ENCODE measurements at regions not wholly inside any gene's neighbourhood (a gene's known extent, or its start where the extent isn't known, plus 50 kb on each side); places are given as distances from the start of the nearest gene placed in this dataset.

GRCh38 chr2:48066000-48066399 lies 159.7 kb upstream of the FBXO11 start:
- intact Hi-C loops (cut with micrococcal nuclease), result no loop called here
- Mint-ChIP-seq H3K27ac (no peak overlapping the region), H3K4me3 (no peak overlapping the region), H3K9me3 (no peaks in the 10 kb centered on the region), H3K27me3 (ENCODE audit: low read depth in 2 of 2) (peaks cover 28 to 34% of the 10 kb centered on the region in 2 donors), H3K4me1 (no peaks in the 10 kb centered on the region), H3K36me3 (no peaks in the 10 kb centered on the region)
- no peak overlapping the region for H3K4me3 ChIP-seq (ENCODE audit: low read length)
- no peak for TF ChIP-seq CTCF (IDR thresholded peaks at IDR 0.05)
- no peaks in the 10 kb centered on the region for H3K27me3 ChIP-seq (ENCODE audit: control insufficient read depth, insufficient read depth, low read length)
- no peak for DNase-seq
- H3K27ac ChIP-seq (ENCODE audit: low read length), result no peak overlapping the region
- no peak for ATAC-seq
- no peaks in the 10 kb centered on the region for H3K9me3 ChIP-seq (ENCODE audit: control insufficient read depth, insufficient read depth, low read length)
- no peaks in the 10 kb centered on the region for H3K4me1 ChIP-seq (ENCODE audit: control insufficient read depth, insufficient read depth, low read length)
- 85% methylated on average over 2 of the region's 2 CpGs for WGBS (ENCODE audit: insufficient coverage)
- H3K36me3 ChIP-seq (ENCODE audit: control insufficient read depth, insufficient read depth, low read length), result no peaks in the 10 kb centered on the region

- Mint-ChIP-seq H3K27ac (no peak overlapping the region), H3K27me3 (ENCODE audit: low read depth in 2 of 2) (peaks cover 24 to 28% of the 10 kb centered on the region in 2 donors), H3K4me3 (no peak overlapping the region), H3K9me3 (no peaks in the 10 kb centered on the region), H3K36me3 (no peaks in the 10 kb centered on the region), H3K4me1 (no peaks in the 10 kb centered on the region)
- Histone ChIP-seq H3K4me3 (ENCODE audit: low read length) (no peak overlapping the region), H3K9me3 (ENCODE audit: control insufficient read depth, insufficient read depth, low read length) (no peaks in the 10 kb centered on the region), H3K4me1 (ENCODE audit: control insufficient read depth, insufficient read depth, low read length) (no peaks in the 10 kb centered on the region), H3K36me3 (ENCODE audit: control insufficient read depth, insufficient read depth, low read length) (no peaks in the 10 kb centered on the region), H3K27me3 (ENCODE audit: control insufficient read depth, insufficient read depth, low read length) (no peaks in the 10 kb centered on the region), H3K27ac (ENCODE audit: low read length) (no peak overlapping the region)
- DNase-seq (no peak), ATAC-seq (no peak)
- TF ChIP-seq CTCF (IDR thresholded peaks at IDR 0.05), result no peak
- intact Hi-C loops (cut with micrococcal nuclease), result no loop called here
These were observed 163.5 kb upstream of the FBXO11 start for GRCh38 chr2:48069769-48070168.

GRCh38 chr2:48070415-48070814 lies 164.1 kb upstream of the FBXO11 start:
- Mint-ChIP-seq H3K27me3 (ENCODE audit: low read depth in 2 of 2) (peaks cover 21 to 22% of the 10 kb centered on the region in 2 donors), H3K36me3 (no peaks in the 10 kb centered on the region), H3K9me3 (no peaks in the 10 kb centered on the region), H3K27ac (no peak overlapping the region), H3K4me1 (no peaks in the 10 kb centered on the region), H3K4me3 (no peak overlapping the region)
- 90% methylated on average over 3 of the region's 3 CpGs for WGBS (ENCODE audit: insufficient coverage)
- ATAC-seq (no peak), DNase-seq (no peak)
- Histone ChIP-seq H3K9me3 (ENCODE audit: control insufficient read depth, insufficient read depth, low read length) (no peaks in the 10 kb centered on the region), H3K4me3 (ENCODE audit: low read length) (no peak overlapping the region), H3K27me3 (ENCODE audit: control insufficient read depth, insufficient read depth, low read length) (no peaks in the 10 kb centered on the region), H3K4me1 (ENCODE audit: control insufficient read depth, insufficient read depth, low read length) (no peaks in the 10 kb centered on the region), H3K36me3 (ENCODE audit: control insufficient read depth, insufficient read depth, low read length) (no peaks in the 10 kb centered on the region), H3K27ac (ENCODE audit: low read length) (no peak overlapping the region)
- intact Hi-C loops (cut with micrococcal nuclease), result no loop called here
- TF ChIP-seq CTCF (IDR thresholded peaks at IDR 0.05), result no peak

- Mint-ChIP-seq H3K36me3 (no peaks in the 10 kb centered on the region), H3K27me3 (ENCODE audit: low read depth in 2 of 2) (peaks cover 18 to 21% of the 10 kb centered on the region in 2 donors), H3K4me3 (no peak overlapping the region), H3K27ac (no peak overlapping the region), H3K4me1 (no peaks in the 10 kb centered on the region), H3K9me3 (no peaks in the 10 kb centered on the region)
- no peak overlapping the region for H3K27ac ChIP-seq (ENCODE audit: low read length)
- no peak for TF ChIP-seq CTCF (IDR thresholded peaks at IDR 0.05)
- DNase-seq (no peak), ATAC-seq (no peak)
- intact Hi-C loops (cut with micrococcal nuclease), result no loop called here
- H3K9me3 ChIP-seq (ENCODE audit: control insufficient read depth, insufficient read depth, low read length), result no peaks in the 10 kb centered on the region
- WGBS (ENCODE audit: insufficient coverage), result 100% methylated on average over 2 of the region's 5 CpGs
- H3K36me3 ChIP-seq (ENCODE audit: control insufficient read depth, insufficient read depth, low read length), result no peaks in the 10 kb centered on the region
- no peaks in the 10 kb centered on the region for H3K27me3 ChIP-seq (ENCODE audit: control insufficient read depth, insufficient read depth, low read length)
- no peak overlapping the region for H3K4me3 ChIP-seq (ENCODE audit: low read length)
- H3K4me1 ChIP-seq (ENCODE audit: control insufficient read depth, insufficient read depth, low read length), result no peaks in the 10 kb centered on the region
These were observed 166.3 kb upstream of the FBXO11 start for GRCh38 chr2:48072583-48072982.

Measured in natural killer cell (primary cell).